Endothelial cell of umbilical vein (primary cell): ENCODE measurements at regions not wholly inside any gene's neighbourhood (a gene's known extent, or its start where the extent isn't known, plus 50 kb on each side); places are given as distances from the start of the nearest gene placed in this dataset.

Experiments used
- BruUV-seq: library from RNA; stranded (reverse); fragments of 400-500 nt; replicated peaks from 2 replicates; lab custom pipeline; 2021; lab: Mats Ljungman, UMichigan
- CTCF ChIA-PET: fragments of 300-600, 350-600 bp; sonication (Branson Sonifier 250); formaldehyde crosslinking; loops from one replicate; lab custom pipeline; 2021; ENCODE audit warnings: antibody characterized with exemption, inconsistent platforms; lab: Charles Lee
- POLR2A ChIA-PET: fragments of 300-600, 350-600 bp; sonication (Branson Sonifier 250); formaldehyde crosslinking; loops from one replicate; lab custom pipeline; 2021; ENCODE audit warnings: antibody characterized with exemption, inconsistent platforms; lab: Charles Lee
- DNase-seq: peaks from one replicate; pipeline ENCODE4 v3.0.0-alpha.2; 2011; ENCODE audit warnings: low read depth, low spot score
- FAIRE-seq: peaks from 2 replicates; lab custom pipeline; 2011; peaks lifted over from hg19 to GRCh38; lab: Jason Lieb, UNC
- H2AFZ ChIP-seq: 2 replicates; pipeline ENCODE4 v1.6.0; 2012; ENCODE audit warnings: low read depth, low read length, control low read depth, inconsistent platforms
- H3K27ac ChIP-seq: 2 replicates; pipeline ENCODE4 v1.5.1; 2011; ENCODE audit warnings: low read depth, mild to moderate bottlenecking, control low read depth, low read length, moderate library complexity; ENCODE audit not compliant: insufficient read depth
- H3K27me3 ChIP-seq, 2 experiments: 2 replicates each; pipeline versions ENCODE4 v1.6.0 to v1.6.1; 2011; ENCODE audit warnings: low read length in 2 of 2, mixed read lengths in 1 of 2; ENCODE audit not compliant: control insufficient read depth in 2 of 2, insufficient read depth in 2 of 2
- H3K36me3 ChIP-seq, 2 experiments: 2 replicates in 1 of 2; 3 replicates in 1 of 2; pipeline ENCODE4 v1.5.1; 2011; ENCODE audit warnings: low read length in 2 of 2, mild to moderate bottlenecking in 1 of 2, moderate library complexity in 1 of 2; ENCODE audit not compliant: control insufficient read depth in 2 of 2, insufficient read depth in 2 of 2; ENCODE audit errors: extremely low read depth in 1 of 2
- H3K4me1 ChIP-seq: 3 replicates; pipeline ENCODE4 v1.5.1; 2011; ENCODE audit warnings: mild to moderate bottlenecking, low read length; ENCODE audit not compliant: control insufficient read depth, insufficient read depth; ENCODE audit errors: extremely low read depth
- H3K4me2 ChIP-seq: 2 replicates; pipeline ENCODE4 v1.6.1; 2011; ENCODE audit warnings: low read length, control low read depth, mixed read lengths; ENCODE audit not compliant: insufficient read depth
- H3K4me3 ChIP-seq, 3 experiments: fragments of 200-600 bp in 1 of 3; sonication (generic), shearing (Covaris generic) in 1 of 3; replicated peaks in 1 of 3; 2 replicates each; pipeline ENCODE4 v1.5.1; 2011 to 2016; ENCODE audit warnings: control low read depth in 3 of 3, low read length in 3 of 3, mild to moderate bottlenecking in 2 of 3, inconsistent platforms in 1 of 3, low read depth in 1 of 3, moderate library complexity in 1 of 3; ENCODE audit not compliant: insufficient read depth in 1 of 3
- H3K79me2 ChIP-seq: 2 replicates; pipeline ENCODE4 v1.6.0; 2012; ENCODE audit warnings: low read length, inconsistent platforms; ENCODE audit not compliant: control insufficient read depth, insufficient read depth
- H3K9ac ChIP-seq: replicated peaks from 2 replicates; pipeline ENCODE3; 2011; ENCODE audit warnings: low read length, control low read depth; ENCODE audit not compliant: insufficient read depth; ENCODE audit errors: extremely low read depth
- H3K9me1 ChIP-seq: replicated peaks from 3 replicates; pipeline ENCODE4 v1.6.0; 2011; ENCODE audit warnings: mild to moderate bottlenecking, low read length; ENCODE audit not compliant: control insufficient read depth, insufficient read depth; ENCODE audit errors: extremely low read depth
- H3K9me3 ChIP-seq: replicated peaks from 2 replicates; pipeline ENCODE4 v1.5.1; 2012; ENCODE audit warnings: low read length, inconsistent platforms; ENCODE audit not compliant: control insufficient read depth, insufficient read depth
- H4K20me1 ChIP-seq: replicated peaks from 2 replicates; pipeline ENCODE3; 2011; ENCODE audit warnings: mild to moderate bottlenecking, low read length; ENCODE audit not compliant: control insufficient read depth, insufficient read depth; ENCODE audit errors: extremely low read depth
- EZH2 ChIP-seq: IDR thresholded peaks from 2 replicates; pipeline ENCODE4 v1.6.1; 2012; ENCODE audit warnings: borderline replicate concordance, low read depth, mild to moderate bottlenecking, moderate library complexity, low read length, inconsistent platforms; ENCODE audit not compliant: severe bottlenecking
- FOS ChIP-seq: IDR thresholded peaks from 2 replicates; pipeline ENCODE4 v1.6.1; 2011; ENCODE audit warnings: mild to moderate bottlenecking, low read length, moderate library complexity, borderline replicate concordance; ENCODE audit not compliant: insufficient read depth
- GATA2 ChIP-seq: IDR thresholded peaks from 2 replicates; pipeline ENCODE4 v1.7.0; 2011; ENCODE audit warnings: low read depth, mild to moderate bottlenecking, moderate library complexity, mixed read lengths, low read length; ENCODE audit not compliant: insufficient read length, insufficient read depth
- JUN ChIP-seq: IDR thresholded peaks from 2 replicates; pipeline ENCODE4 v1.6.1; 2011; ENCODE audit warnings: borderline replicate concordance, low read depth; ENCODE audit not compliant: insufficient read length, insufficient read depth
- MYC ChIP-seq: IDR thresholded peaks from one replicate; pipeline ENCODE4 v1.6.1; 2011; ENCODE audit warnings: mild to moderate bottlenecking, low read depth, low read length
- POLR2A ChIP-seq: IDR thresholded peaks from 2 replicates; pipeline ENCODE4 v1.6.1; 2012; ENCODE audit warnings: low read depth, mild to moderate bottlenecking, control low read depth, low read length
- POLR2AphosphoS5 ChIP-seq: IDR thresholded peaks from 2 replicates; pipeline ENCODE4 v1.6.1; 2012; ENCODE audit warnings: low read depth, mild to moderate bottlenecking, control low read depth, low read length, moderate library complexity; ENCODE audit not compliant: insufficient read depth
- dilution Hi-C: fragments of 300-500 bp; cut with MboI; formaldehyde crosslinking; loops from one replicate; pipeline ENCODE4 v1.15.0; 2019; ENCODE audit warnings: low sequenced_read_pairs; ENCODE audit not compliant: extremely low pct_ligation_motif_present
- intact Hi-C: fragments of 100-400 bp; cut with micrococcal nuclease; formaldehyde crosslinking; loops from one replicate; pipeline ENCODE4 v1.10.0; 2022
- TF ChIP-seq, protein P1 (sequence below): IDR thresholded peaks from 2 replicates; pipeline ENCODE4 v1.6.1; 2011; ENCODE audit not compliant: insufficient read depth, insufficient read length
- TF ChIP-seq, protein P2 (sequence below), 2 donors: IDR thresholded peaks; 1 replicate in 1 of 2; 2 replicates in 1 of 2; pipeline ENCODE4 v1.5.1; 2011; ENCODE audit warnings: low read length in 2 of 2, mild to moderate bottlenecking in 2 of 2, moderate library complexity in 2 of 2, control low read depth in 1 of 2, inconsistent platforms in 1 of 2, low read depth in 1 of 2; ENCODE audit not compliant: insufficient read depth in 1 of 2; ENCODE audit errors: extremely low read depth in 1 of 2

DNA sequence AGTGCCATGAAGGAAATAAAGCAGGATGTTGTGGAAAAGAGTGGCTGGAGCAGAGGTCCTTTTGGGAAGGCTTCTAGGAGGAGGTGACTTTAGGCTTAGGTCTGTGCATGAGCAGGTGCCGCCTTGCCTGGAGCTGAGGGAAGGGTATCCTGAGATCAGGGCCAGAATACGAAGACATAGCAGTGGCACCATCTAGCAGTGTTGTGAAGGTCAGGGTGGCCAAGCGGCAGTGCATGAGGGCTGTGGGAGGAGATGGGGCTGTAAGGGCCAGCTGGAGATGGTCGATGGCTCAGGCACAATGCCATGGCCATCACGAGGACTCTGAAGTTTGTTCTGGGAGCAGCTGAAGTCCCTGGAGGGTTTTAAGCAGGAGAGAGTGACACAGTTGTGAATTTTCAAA lies 219.5 kb downstream of the PTPRU start:
- no peak overlapping the region for H2AFZ ChIP-seq
- no peaks in the 10 kb centered on the region for H3K36me3 ChIP-seq
- CTCF ChIA-PET, result no interaction called here
- TF ChIP-seq GATA2, result no peak
- TF ChIP-seq MYC, result no peak
- TF ChIP-seq POLR2AphosphoS5, result no peak
- TF ChIP-seq JUN, result no peak
- TF ChIP-seq, protein P1, sequence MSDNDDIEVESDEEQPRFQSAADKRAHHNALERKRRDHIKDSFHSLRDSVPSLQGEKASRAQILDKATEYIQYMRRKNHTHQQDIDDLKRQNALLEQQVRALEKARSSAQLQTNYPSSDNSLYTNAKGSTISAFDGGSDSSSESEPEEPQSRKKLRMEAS, result no peak
- TF ChIP-seq, protein P2, sequence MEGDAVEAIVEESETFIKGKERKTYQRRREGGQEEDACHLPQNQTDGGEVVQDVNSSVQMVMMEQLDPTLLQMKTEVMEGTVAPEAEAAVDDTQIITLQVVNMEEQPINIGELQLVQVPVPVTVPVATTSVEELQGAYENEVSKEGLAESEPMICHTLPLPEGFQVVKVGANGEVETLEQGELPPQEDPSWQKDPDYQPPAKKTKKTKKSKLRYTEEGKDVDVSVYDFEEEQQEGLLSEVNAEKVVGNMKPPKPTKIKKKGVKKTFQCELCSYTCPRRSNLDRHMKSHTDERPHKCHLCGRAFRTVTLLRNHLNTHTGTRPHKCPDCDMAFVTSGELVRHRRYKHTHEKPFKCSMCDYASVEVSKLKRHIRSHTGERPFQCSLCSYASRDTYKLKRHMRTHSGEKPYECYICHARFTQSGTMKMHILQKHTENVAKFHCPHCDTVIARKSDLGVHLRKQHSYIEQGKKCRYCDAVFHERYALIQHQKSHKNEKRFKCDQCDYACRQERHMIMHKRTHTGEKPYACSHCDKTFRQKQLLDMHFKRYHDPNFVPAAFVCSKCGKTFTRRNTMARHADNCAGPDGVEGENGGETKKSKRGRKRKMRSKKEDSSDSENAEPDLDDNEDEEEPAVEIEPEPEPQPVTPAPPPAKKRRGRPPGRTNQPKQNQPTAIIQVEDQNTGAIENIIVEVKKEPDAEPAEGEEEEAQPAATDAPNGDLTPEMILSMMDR (IDR thresholded peaks at IDR 0.05; ENCODE audit: extremely low read depth in 1 of 2, insufficient read depth in 1 of 2, low read depth in 1 of 2, low read length in 2 of 2), result no peak
- no peak for TF ChIP-seq EZH2
- TF ChIP-seq POLR2A, result no peak
- TF ChIP-seq FOS, result no peak
- no peak overlapping the region for H3K4me2 ChIP-seq
- H3K79me2 ChIP-seq, result no peaks in the 10 kb centered on the region
- no peak overlapping the region for H3K27ac ChIP-seq
- H3K9ac ChIP-seq, result no peak overlapping the region
- H3K4me1 ChIP-seq, result no peaks in the 10 kb centered on the region
- dilution Hi-C loops (no loop called here), intact Hi-C loops (no loop called here)
- no peak overlapping the region for H3K4me3 ChIP-seq
- H3K27me3 ChIP-seq, result no peaks in the 10 kb centered on the region
- FAIRE-seq (no peak), DNase-seq (no peak)
- H4K20me1 ChIP-seq, result no peaks in the 10 kb centered on the region
- POLR2A ChIA-PET, result no interaction called here
- no peaks in the 10 kb centered on the region for H3K9me1 ChIP-seq
- no peaks in the 10 kb centered on the region for H3K9me3 ChIP-seq
- no TSS peak for BruUV-seq
